ENCODE measurements at regions not wholly inside any gene's neighbourhood (a gene's known extent, or its start where the extent isn't known, plus 50 kb on each side); places are given as distances from the start of the nearest gene placed in this dataset.

- H3K27ac ChIP-seq (ENCODE audit: low read length), result no peak overlapping the region
Measured at GRCh38 chr7:136359333-136359903, 382.3 kb upstream of the MTPN start.

DNA sequence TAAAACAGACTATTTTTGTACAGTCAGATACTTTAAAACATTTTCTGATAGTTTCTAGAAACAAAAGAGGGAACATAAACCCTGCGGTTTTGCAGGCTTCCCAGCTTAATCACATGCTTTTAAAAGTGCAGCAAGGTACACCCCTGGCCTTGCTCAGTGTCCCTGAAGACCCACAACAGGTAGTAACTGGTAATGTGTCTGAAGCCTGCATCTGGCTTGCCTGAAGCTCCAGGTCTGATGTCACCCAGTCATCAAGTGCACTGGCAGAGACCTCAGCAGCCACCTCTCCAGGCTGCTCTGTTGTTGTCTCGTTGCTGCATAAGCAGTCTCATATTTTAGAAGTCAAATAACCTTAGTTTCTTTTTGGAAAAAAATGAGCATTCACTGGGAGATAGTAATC is 376.1 kb upstream of the MTPN start:
- no peaks in the 10 kb centered on the region for H3K4me1 ChIP-seq (ENCODE audit: control insufficient read depth in 1 of 2, insufficient read depth in 2 of 2, low read length in 2 of 2)
- no peak overlapping the region for H3K27ac ChIP-seq (ENCODE audit: low read length)
- no peaks in the 10 kb centered on the region for H3K27me3 ChIP-seq (ENCODE audit: low read depth, low read length)
- H3K4me3 ChIP-seq (ENCODE audit: low read depth in 1 of 2, low read length in 2 of 2), result no peak overlapping the region
- no peaks in the 10 kb centered on the region for H3K36me3 ChIP-seq (ENCODE audit: control insufficient read depth in 1 of 2, insufficient read depth in 2 of 2, low read length in 2 of 2)
- no peaks in the 10 kb centered on the region for H3K9me3 ChIP-seq (ENCODE audit: control insufficient read depth in 1 of 2, low read length in 2 of 2)

More at GRCh38 chr7:136359333-136359903, 382.3 kb upstream of the MTPN start:
- no peaks in the 10 kb centered on the region for H3K36me3 ChIP-seq (ENCODE audit: control insufficient read depth in 1 of 2, insufficient read depth in 2 of 2, low read length in 2 of 2)
- no peaks in the 10 kb centered on the region for H3K27me3 ChIP-seq (ENCODE audit: low read depth, low read length)
- no peaks in the 10 kb centered on the region for H3K4me1 ChIP-seq (ENCODE audit: control insufficient read depth in 1 of 2, insufficient read depth in 2 of 2, low read length in 2 of 2)
- no peaks in the 10 kb centered on the region for H3K9me3 ChIP-seq (ENCODE audit: control insufficient read depth in 1 of 2, low read length in 2 of 2)
- no peak overlapping the region for H3K4me3 ChIP-seq (ENCODE audit: low read depth in 1 of 2, low read length in 2 of 2)

GRCh38 chr7:136348542-136349192 is 371.5 kb upstream of the MTPN start:
- H3K27ac ChIP-seq (ENCODE audit: low read length), result no peak overlapping the region
- H3K4me1 ChIP-seq (ENCODE audit: control insufficient read depth in 1 of 2, insufficient read depth in 2 of 2, low read length in 2 of 2), result no peaks in the 10 kb centered on the region
- no peaks in the 10 kb centered on the region for H3K36me3 ChIP-seq (ENCODE audit: control insufficient read depth in 1 of 2, insufficient read depth in 2 of 2, low read length in 2 of 2)
- no peaks in the 10 kb centered on the region for H3K9me3 ChIP-seq (ENCODE audit: control insufficient read depth in 1 of 2, low read length in 2 of 2)
- no peak overlapping the region for H3K4me3 ChIP-seq (ENCODE audit: low read depth in 1 of 2, low read length in 2 of 2)
- H3K27me3 ChIP-seq (ENCODE audit: low read depth, low read length), result no peaks in the 10 kb centered on the region

- H3K27ac ChIP-seq (ENCODE audit: low read length), result no peak overlapping the region
- H3K27me3 ChIP-seq (ENCODE audit: low read depth, low read length), result no peaks in the 10 kb centered on the region
- H3K9me3 ChIP-seq (ENCODE audit: control insufficient read depth in 1 of 2, low read length in 2 of 2), result no peaks in the 10 kb centered on the region
- H3K4me3 ChIP-seq (ENCODE audit: low read depth in 1 of 2, low read length in 2 of 2), result no peak overlapping the region
- no peaks in the 10 kb centered on the region for H3K4me1 ChIP-seq (ENCODE audit: control insufficient read depth in 1 of 2, insufficient read depth in 2 of 2, low read length in 2 of 2)
- no peaks in the 10 kb centered on the region for H3K36me3 ChIP-seq (ENCODE audit: control insufficient read depth in 1 of 2, insufficient read depth in 2 of 2, low read length in 2 of 2)
Measured at GRCh38 chr7:136348142-136348541, 371.0 kb upstream of the MTPN start.

- no peak overlapping the region for H3K4me3 ChIP-seq (ENCODE audit: low read depth in 1 of 2, low read length in 2 of 2)
- no peak overlapping the region for H3K27ac ChIP-seq (ENCODE audit: low read length)
- H3K36me3 ChIP-seq (ENCODE audit: control insufficient read depth in 1 of 2, insufficient read depth in 2 of 2, low read length in 2 of 2), result no peaks in the 10 kb centered on the region
Measured at GRCh38 chr7:136347488-136347887, 370.3 kb upstream of the MTPN start.

GRCh38 chr7:136342251-136342650 is 365.1 kb upstream of the MTPN start:
- no peaks in the 10 kb centered on the region for H3K4me1 ChIP-seq (ENCODE audit: control insufficient read depth in 1 of 2, insufficient read depth in 2 of 2, low read length in 2 of 2)
- no peak overlapping the region for H3K27ac ChIP-seq (ENCODE audit: low read length)
- H3K36me3 ChIP-seq (ENCODE audit: control insufficient read depth in 1 of 2, insufficient read depth in 2 of 2, low read length in 2 of 2), result no peaks in the 10 kb centered on the region
- no peaks in the 10 kb centered on the region for H3K9me3 ChIP-seq (ENCODE audit: control insufficient read depth in 1 of 2, low read length in 2 of 2)
- H3K4me3 ChIP-seq (ENCODE audit: low read depth in 1 of 2, low read length in 2 of 2), result no peak overlapping the region
- no peaks in the 10 kb centered on the region for H3K27me3 ChIP-seq (ENCODE audit: low read depth, low read length)

More at GRCh38 chr7:136347488-136347887, 370.3 kb upstream of the MTPN start:
- Histone ChIP-seq H3K9me3 (ENCODE audit: control insufficient read depth in 1 of 2, low read length in 2 of 2) (no peaks in the 10 kb centered on the region), H3K4me1 (ENCODE audit: control insufficient read depth in 1 of 2, insufficient read depth in 2 of 2, low read length in 2 of 2) (no peaks in the 10 kb centered on the region), H3K27me3 (ENCODE audit: low read depth, low read length) (no peaks in the 10 kb centered on the region)

DNA sequence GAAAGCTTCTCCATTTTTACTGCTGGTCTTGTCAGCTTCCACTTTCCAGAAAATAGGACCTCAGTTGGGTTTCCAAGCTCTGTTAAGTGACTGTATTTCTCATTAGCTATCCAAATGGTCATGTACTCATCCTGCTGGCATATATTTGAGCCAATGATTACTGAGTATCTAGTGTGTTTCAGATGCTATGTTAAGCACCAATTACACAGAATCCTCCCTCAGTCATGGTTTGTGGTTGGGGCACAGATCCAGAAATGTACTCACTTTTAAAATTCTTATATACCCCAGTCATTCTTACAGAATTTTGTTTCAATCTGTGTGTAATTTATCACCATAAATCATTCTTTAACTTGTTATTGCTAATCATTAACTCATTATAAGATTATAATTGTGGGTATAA is 362.3 kb upstream of the MTPN start:
- no peaks in the 10 kb centered on the region for H3K9me3 ChIP-seq (ENCODE audit: control insufficient read depth in 1 of 2, low read length in 2 of 2)
- H3K27ac ChIP-seq (ENCODE audit: low read length), result no peak overlapping the region
- no peaks in the 10 kb centered on the region for H3K4me1 ChIP-seq (ENCODE audit: control insufficient read depth in 1 of 2, insufficient read depth in 2 of 2, low read length in 2 of 2)
- no peaks in the 10 kb centered on the region for H3K36me3 ChIP-seq (ENCODE audit: control insufficient read depth in 1 of 2, insufficient read depth in 2 of 2, low read length in 2 of 2)
- H3K27me3 ChIP-seq (ENCODE audit: low read depth, low read length), result no peaks in the 10 kb centered on the region
- no peak overlapping the region for H3K4me3 ChIP-seq (ENCODE audit: low read depth in 1 of 2, low read length in 2 of 2)

DNA sequence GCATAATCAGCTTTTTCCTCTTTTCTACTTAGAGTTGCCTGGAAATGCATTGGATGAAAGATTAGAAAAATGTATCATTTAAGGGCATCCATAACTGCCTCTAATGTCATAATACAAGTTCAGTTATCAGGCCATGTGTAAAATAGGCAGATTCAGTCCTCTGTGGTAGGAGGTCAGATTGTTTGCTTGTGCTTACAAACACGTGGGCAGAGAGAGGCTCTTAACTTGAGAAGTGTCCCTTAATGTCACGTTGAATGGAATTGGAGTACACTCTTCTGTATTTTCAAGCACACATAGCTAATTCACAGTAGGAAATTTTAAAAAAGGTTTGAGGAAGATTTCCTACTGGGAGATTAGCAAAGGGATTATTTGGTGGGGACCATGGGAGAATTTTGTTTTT is 359.8 kb upstream of the MTPN start:
- H3K9me3 ChIP-seq (ENCODE audit: control insufficient read depth in 1 of 2, low read length in 2 of 2), result no peaks in the 10 kb centered on the region

DNA sequence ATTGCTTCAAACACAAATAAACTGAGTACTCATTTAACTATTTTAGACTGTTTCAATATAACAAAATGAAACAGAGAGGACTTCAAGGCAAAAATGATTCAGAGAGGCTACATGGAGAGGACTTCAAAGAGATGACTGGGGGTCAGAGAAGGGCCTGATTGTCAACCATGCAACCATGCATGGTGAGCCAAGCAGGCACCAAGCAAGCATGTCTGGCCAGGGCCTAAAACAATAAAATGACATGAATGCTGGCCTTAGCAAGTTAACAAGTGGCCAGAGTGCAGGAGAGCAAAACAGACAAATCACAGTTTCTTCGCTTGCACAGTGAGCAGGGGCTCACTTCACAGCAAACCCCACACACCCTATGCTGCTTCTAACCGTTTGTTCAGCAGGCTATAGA is 356.5 kb upstream of the MTPN start:
- H3K4me1 ChIP-seq (ENCODE audit: control insufficient read depth in 1 of 2, insufficient read depth in 2 of 2, low read length in 2 of 2), result peaks cover 0 to 13% of the 10 kb centered on the region in 2 donors
- H3K36me3 ChIP-seq (ENCODE audit: control insufficient read depth in 1 of 2, insufficient read depth in 2 of 2, low read length in 2 of 2), result no peaks in the 10 kb centered on the region
- no peak overlapping the region for H3K27ac ChIP-seq (ENCODE audit: low read length)
- no peaks in the 10 kb centered on the region for H3K27me3 ChIP-seq (ENCODE audit: low read depth, low read length)
- H3K9me3 ChIP-seq (ENCODE audit: control insufficient read depth in 1 of 2, low read length in 2 of 2), result no peaks in the 10 kb centered on the region
- no peak overlapping the region for H3K4me3 ChIP-seq (ENCODE audit: low read depth in 1 of 2, low read length in 2 of 2)

More for the DNA sequence above, 359.8 kb upstream of the MTPN start:
- H3K4me1 ChIP-seq (ENCODE audit: control insufficient read depth in 1 of 2, insufficient read depth in 2 of 2, low read length in 2 of 2), result peaks cover 0 to 11% of the 10 kb centered on the region in 2 donors
- H3K27me3 ChIP-seq (ENCODE audit: low read depth, low read length), result no peaks in the 10 kb centered on the region
- no peak overlapping the region for H3K27ac ChIP-seq (ENCODE audit: low read length)
- H3K4me3 ChIP-seq (ENCODE audit: low read depth in 1 of 2, low read length in 2 of 2), result no peak overlapping the region
- no peaks in the 10 kb centered on the region for H3K36me3 ChIP-seq (ENCODE audit: control insufficient read depth in 1 of 2, insufficient read depth in 2 of 2, low read length in 2 of 2)

GRCh38 chr7:136326045-136326609 is 349.0 kb upstream of the MTPN start:
- no peak overlapping the region for H3K27ac ChIP-seq (ENCODE audit: low read length)
- peaks cover 0 to 15% of the 10 kb centered on the region in 2 donors for H3K4me1 ChIP-seq (ENCODE audit: control insufficient read depth in 1 of 2, insufficient read depth in 2 of 2, low read length in 2 of 2)
- H3K9me3 ChIP-seq (ENCODE audit: control insufficient read depth in 1 of 2, low read length in 2 of 2), result no peaks in the 10 kb centered on the region
- H3K27me3 ChIP-seq (ENCODE audit: low read depth, low read length), result no peaks in the 10 kb centered on the region
- no peak overlapping the region for H3K4me3 ChIP-seq (ENCODE audit: low read depth in 1 of 2, low read length in 2 of 2)
- no peaks in the 10 kb centered on the region for H3K36me3 ChIP-seq (ENCODE audit: control insufficient read depth in 1 of 2, insufficient read depth in 2 of 2, low read length in 2 of 2)

DNA sequence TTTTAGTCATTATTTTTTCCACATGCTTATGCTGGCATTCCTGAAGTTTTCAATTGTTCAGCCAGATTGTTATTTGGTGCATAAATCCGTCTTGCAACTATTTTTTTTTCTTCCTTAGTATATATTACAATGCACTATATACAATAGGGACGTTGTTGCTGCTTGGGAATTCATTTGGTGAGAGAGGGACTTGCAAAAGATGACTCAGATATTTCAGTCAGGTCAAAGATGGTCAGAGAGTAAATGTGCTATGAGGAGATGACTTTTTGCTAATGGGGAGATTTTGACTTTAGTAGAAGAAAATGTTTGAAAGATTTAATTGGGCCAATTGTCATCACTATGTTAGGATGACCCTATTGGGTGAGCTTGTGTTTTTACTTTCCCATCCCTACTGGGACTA is 348.4 kb upstream of the MTPN start:
- Histone ChIP-seq H3K9me3 (ENCODE audit: control insufficient read depth in 1 of 2, low read length in 2 of 2) (no peaks in the 10 kb centered on the region), H3K36me3 (ENCODE audit: control insufficient read depth in 1 of 2, insufficient read depth in 2 of 2, low read length in 2 of 2) (no peaks in the 10 kb centered on the region), H3K27ac (ENCODE audit: low read length) (no peak overlapping the region), H3K27me3 (ENCODE audit: low read depth, low read length) (no peaks in the 10 kb centered on the region), H3K4me3 (ENCODE audit: low read depth in 1 of 2, low read length in 2 of 2) (no peak overlapping the region), H3K4me1 (ENCODE audit: control insufficient read depth in 1 of 2, insufficient read depth in 2 of 2, low read length in 2 of 2) (peaks cover 0 to 15% of the 10 kb centered on the region in 2 donors)
